SU-DHL-6 (cell line): ENCODE measurements at regions not wholly inside any gene's neighbourhood (a gene's known extent, or its start where the extent isn't known, plus 50 kb on each side); places are given as distances from the start of the nearest gene placed in this dataset.

Experiments used
- CTCF ChIP-seq: fragments of 200-600 bp; sonication (generic); IDR thresholded peaks from one replicate; pipeline ENCODE4 v1.5.1; 2017; ENCODE audit warnings: antibody characterized with exemption, mild to moderate bottlenecking, low read length, moderate library complexity; ENCODE audit not compliant: insufficient read depth, poor library complexity, severe bottlenecking
- EZH2phosphoT487 ChIP-seq: fragments of 200-600 bp; sonication (generic), shearing (Covaris generic); conservative IDR thresholded peaks from 2 replicates; pipeline ENCODE4 v1.6.1; 2018; ENCODE audit warnings: mild to moderate bottlenecking, antibody characterized with exemption, low read length, moderate library complexity, mixed read lengths

GRCh38 chr1:82792151-82792550 lies 991.4 kb downstream of the ADGRL2 start:
- no peak for TF ChIP-seq CTCF
- TF ChIP-seq EZH2phosphoT487 = no peak
